Tibial nerve (tissue), 4 donors: ENCODE measurements at regions not wholly inside any gene's neighbourhood (a gene's known extent, or its start where the extent isn't known, plus 50 kb on each side); places are given as distances from the start of the nearest gene placed in this dataset.

ENCODE experiments used
- CTCF ChIP-seq, 5 experiments: fragments of 200-600 bp in 3 of 5; fragments of 450-650 bp in 2 of 5; sonication (generic) in 3 of 5; IDR thresholded peaks; one replicate each; pipeline ENCODE4 v1.5.1; 2016 to 2019; ENCODE audit warnings: antibody characterized with exemption in 5 of 5, mild to moderate bottlenecking in 3 of 5, moderate library complexity in 2 of 5
- EP300 ChIP-seq, 2 donors: sonication (generic); formaldehyde crosslinking; IDR thresholded peaks; one replicate each; pipeline ENCODE4 v1.6.1; 2017; ENCODE audit warnings: antibody characterized with exemption in 2 of 2, mild to moderate bottlenecking in 1 of 2
- POLR2A ChIP-seq, 2 donors: fragments of 450-650 bp; IDR thresholded peaks; one replicate each; pipeline ENCODE4 v1.6.1; 2017; ENCODE audit warnings: antibody characterized with exemption in 2 of 2, mild to moderate bottlenecking in 2 of 2, moderate library complexity in 2 of 2

GRCh38 chr2:207413376-207413907 is 116.3 kb upstream of the CREB1 start:
- no peak for TF ChIP-seq POLR2A (IDR thresholded peaks at IDR 0.05)
- no peak for TF ChIP-seq CTCF (IDR thresholded peaks at IDR 0.05)
- TF ChIP-seq EP300 (IDR thresholded peaks at IDR 0.05) = no peak
